HG02759 (cell line): ENCODE measurements at regions not wholly inside any gene's neighbourhood (a gene's known extent, or its start where the extent isn't known, plus 50 kb on each side); places are given as distances from the start of the nearest gene placed in this dataset.

Source experiments
- ATAC-seq: cut with Tn5 transposase; IDR thresholded peaks from one replicate; pipeline ENCODE4 v1.9.1; 2021; ENCODE audit warnings: mild to moderate bottlenecking, moderate library complexity; ENCODE audit not compliant: unreplicated experiment

DNA sequence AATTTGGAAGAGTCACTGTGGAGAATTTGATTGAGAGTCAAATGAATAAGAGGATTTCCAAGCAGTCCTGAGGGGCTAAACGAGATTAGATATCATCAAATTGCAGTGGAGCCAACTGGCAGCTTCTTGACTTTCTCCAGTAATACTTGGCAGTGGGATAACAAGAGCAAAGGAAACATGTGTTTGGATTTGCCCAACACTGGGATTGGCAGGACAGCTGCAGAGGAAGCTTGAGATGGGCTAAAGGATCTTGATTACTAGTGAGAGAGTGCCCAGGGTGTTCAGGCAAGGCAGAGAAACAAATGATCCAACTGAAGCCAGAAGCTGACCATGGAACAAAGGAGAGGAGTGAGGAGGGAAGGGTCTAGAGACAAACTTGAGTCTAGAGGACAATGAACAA lies 356.0 kb upstream of the ISL1 start:
- no peak for ATAC-seq

DNA sequence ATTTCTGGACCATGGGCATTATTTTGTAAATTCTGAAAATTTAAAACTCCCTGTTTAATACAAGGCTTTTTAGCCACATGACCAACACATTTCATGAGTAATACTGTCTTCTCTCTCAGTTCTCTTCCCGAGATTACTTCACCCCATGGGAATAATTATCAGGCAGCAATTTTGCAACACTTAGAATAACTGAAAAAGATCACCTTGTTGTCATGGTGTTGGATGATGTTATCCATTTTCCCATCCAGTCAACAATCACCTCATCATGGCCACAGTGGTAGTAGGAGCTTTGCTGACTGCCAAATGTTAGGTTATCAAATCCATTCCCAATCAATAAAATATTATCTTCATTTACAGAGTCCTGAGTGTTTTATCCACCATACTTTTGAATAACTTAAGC lies 354.9 kb upstream of the ISL1 start:
- no peak for ATAC-seq

DNA sequence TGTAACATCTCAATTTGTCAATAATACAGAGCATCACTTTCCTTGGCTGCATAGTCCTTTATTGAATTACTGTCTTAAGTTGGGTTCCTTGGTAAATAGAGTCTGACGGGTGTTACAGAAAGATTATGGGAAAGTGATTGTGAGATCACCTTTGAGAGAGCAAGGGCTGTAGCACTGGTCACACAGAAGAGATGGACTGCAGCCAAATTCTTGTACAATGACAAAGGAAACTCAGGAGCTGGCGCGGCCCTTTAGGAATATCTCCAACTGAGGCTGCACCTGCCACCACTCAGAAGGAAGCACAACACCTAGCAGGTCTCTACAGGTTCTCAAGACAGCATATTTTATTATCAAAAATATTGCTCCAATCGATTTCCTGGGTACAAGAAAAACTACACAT lies 350.0 kb upstream of the ISL1 start:
- no peak for ATAC-seq

DNA sequence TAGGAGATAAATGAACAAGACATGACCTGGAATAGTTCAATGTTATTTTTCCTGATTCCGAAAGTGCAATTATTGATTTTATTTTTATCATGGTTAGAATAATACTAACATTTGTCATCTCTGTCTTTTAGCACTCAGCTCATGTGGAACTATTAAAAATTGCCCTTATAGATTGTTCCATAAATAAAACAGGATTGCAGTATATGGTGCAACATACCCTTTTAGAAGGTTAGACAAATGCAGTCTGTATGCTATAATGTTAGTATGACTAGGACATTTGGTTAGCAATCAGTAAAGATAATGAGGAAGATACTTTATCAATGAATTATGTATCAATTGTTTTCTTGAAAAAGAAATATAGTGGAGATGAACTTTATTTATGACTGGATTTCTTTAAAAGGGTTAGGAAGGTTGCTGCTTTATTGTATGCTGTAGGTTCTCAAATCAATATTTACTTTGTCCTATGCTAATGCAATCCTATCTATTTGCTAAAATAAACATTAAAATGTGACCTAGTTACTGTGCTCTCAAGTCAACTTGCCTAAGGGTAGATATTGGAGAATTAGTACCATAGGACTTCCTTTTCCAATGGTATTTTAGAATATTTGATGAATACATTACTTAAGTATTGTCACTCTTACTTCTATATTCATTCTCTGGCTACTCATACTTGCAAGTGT lies 348.9 kb upstream of the ISL1 start:
- no peak for ATAC-seq

- no peak for ATAC-seq
These were observed 343.6 kb upstream of the ISL1 start for GRCh38 chr5:51039424-51040329.

DNA sequence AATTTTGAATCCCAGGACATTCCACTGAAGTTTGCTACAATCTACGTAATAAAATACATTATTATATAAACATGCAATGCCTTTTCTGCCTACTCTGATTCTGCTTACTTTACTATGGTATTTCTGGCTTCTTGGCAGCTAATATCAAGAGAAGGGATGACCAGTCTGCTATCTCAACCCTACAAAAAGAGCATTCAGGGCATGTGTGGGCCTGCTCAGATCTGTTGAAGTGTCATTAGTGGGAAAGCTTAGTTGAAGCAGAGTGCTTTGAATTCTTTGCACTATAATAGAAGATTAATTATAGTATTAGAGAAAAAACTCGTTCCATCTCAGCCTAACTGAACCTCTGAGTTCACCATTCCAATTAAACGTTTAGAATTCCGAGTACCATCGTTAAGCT lies 339.5 kb upstream of the ISL1 start:
- no peak for ATAC-seq

DNA sequence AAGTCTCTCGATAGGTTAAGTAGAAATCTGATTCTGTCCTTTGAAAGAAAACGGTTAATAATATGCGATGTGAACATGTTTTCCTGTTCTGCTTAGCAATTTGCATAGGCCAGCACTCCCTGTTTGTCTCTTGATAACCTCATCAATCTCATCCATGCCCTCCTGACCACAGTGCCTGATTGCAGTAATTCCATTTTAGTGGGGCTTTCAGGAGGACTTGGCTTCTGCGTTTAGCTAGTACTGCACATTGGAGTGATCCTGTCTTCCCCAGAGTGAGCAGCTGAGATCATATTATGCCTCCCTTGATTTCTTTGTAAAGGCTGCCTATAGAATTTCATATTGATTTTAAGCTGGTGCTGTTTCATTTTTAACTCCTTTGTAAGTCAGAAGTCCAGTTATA lies 335.9 kb upstream of the ISL1 start:
- ATAC-seq = no peak

- no peak for ATAC-seq
These were observed 329.9 kb upstream of the ISL1 start for GRCh38 chr5:51053361-51053760.

DNA sequence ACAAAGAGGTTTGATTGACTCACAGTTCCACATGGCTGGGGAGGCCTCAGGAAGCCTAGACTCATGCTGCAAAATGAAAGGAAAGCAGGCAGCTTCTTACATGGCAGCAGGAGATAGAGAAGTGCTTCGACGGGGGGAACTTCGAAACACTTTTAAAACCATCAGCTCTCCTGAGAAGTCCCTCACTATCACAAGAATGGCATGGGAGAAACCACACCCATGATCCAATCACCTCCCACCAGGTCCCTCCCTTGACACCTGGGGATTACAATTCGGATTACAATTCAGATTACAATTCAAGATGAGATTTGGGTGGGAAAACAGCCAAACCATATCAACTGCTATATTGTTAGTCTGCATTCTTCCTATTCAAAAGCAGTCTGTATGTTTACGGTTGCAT lies 322.3 kb upstream of the ISL1 start:
- ATAC-seq = no peak

DNA sequence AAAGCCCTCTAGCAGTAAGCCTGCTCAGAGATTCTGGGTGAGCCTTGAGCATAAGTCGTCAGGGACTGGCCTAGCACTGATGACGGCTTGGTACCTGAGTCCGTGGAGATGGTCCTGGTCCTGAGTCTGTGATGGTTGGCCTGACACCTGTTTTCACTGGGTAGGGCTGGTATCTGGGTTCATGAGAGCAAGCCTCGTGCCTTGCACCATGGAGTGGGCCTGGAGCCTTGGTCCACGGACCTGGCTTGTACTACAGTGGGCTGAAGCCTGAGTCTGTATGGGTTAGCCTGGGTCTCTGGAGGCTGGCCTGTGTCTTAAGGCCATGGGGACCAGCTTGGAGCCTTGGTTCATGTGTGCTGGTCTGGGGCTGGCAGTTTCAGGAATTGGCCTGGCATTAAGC lies 310.3 kb upstream of the ISL1 start:
- ATAC-seq = no peak

GRCh38 chr5:51082741-51083140 lies 300.5 kb upstream of the ISL1 start:
- ATAC-seq = no peak

DNA sequence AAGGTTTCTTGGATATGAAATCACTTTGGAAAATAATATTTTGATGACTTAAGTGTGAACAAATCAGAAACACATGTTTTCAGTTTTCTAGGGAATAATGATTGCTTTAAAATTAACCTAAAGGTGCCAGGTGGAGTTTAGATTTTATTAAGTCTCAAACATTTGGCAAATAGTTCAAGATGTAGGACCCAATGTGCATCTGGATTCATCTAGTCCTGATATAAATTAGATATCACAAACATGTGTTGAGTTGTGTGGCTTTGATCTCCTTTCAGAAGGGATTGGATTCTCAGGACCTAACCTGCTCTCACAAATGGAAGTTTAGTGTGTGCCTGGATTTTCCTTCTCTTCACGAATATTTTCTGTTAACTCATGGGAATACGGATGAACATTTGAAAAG lies 291.4 kb upstream of the ISL1 start:
- no peak for ATAC-seq

DNA sequence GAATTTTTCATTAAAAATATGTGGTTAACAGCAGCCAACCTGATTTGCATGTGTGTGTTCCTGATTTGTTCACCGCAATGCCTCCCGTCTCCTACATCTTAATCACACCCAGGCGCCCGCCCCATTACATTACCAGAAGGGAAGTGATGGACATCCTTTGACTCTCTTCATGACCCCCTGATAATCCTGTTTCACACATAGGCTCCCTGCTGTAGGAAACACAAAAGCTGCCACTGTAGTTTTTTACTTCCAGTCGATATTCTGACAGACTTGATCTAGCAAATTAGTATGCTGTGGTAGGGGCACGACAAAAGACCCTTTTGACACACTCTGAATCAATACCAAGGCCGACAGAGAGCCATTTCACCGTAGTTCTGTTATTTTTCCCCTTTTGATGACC lies 287.8 kb upstream of the ISL1 start:
- ATAC-seq = no peak

- no peak for ATAC-seq
These were observed 286.4 kb upstream of the ISL1 start for GRCh38 chr5:51096859-51097258.

DNA sequence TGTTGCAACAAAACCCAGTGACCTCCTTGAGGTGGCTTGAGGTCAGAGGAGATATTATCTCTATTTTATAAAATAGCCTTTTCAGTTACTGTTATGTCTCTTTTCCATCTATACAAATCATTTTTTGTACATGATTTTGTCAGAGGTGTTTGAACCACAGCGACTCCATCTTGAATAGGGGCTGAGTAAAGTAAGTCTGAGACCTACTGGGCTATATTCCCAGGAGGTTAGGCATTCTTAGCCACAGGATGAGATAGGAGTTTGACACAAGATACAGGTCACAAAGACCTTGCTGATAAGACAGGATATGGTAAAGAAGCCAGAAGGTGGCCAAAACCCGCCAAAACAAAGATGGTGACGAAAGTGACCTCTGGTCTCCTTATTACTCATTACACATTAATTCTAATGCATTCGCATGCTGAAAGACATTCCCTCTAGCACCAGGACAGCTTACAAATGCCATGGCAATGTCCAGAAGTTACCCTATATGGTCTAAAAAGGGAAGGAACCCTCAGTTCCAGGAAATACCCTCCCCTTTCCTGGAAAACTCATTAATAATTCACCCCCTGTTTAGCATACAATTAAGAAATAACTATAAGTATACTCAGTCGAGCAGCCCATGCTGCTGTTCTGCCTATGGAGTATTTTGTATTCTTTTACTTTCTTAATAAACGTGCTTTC lies 283.9 kb upstream of the ISL1 start:
- ATAC-seq = no peak

DNA sequence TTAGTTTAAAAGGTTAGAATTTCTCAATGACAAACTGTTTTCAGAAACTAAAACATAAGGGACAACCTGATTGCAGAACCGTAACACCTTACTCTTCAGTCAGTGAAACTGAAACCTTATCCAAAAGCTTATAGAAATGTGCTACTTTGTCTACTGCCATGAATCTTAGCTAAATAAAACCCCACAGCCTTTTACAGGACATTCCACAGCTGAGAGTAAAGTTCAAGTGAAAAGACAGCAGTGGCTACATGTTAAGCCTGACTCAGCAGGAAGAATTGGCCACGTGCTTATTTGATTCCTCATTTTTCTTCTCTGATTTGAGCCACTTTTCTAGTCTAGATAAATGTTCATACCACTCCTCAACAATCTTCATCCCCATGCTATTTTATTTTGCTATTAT lies 278.7 kb upstream of the ISL1 start:
- ATAC-seq = no peak

- no peak for ATAC-seq
These were observed 273.4 kb upstream of the ISL1 start for GRCh38 chr5:51109786-51110410.

GRCh38 chr5:51131266-51131665 lies 252.0 kb upstream of the ISL1 start:
- no peak for ATAC-seq

GRCh38 chr5:51138164-51138563 lies 245.1 kb upstream of the ISL1 start:
- no peak for ATAC-seq

GRCh38 chr5:51148437-51148836 lies 234.8 kb upstream of the ISL1 start:
- no peak for ATAC-seq

GRCh38 chr5:51156222-51156621 lies 227.0 kb upstream of the ISL1 start:
- no peak for ATAC-seq
